LHCN-M2 (cell line): ENCODE measurements at regions not wholly inside any gene's neighbourhood (a gene's known extent, or its start where the extent isn't known, plus 50 kb on each side); places are given as distances from the start of the nearest gene placed in this dataset.
"Not testable (repeated sequence)": the region's sequence is repeated elsewhere in the genome, so short reads cannot be mapped to it uniquely, and the experiment has no call there.

Source experiments
- DNase-seq: peaks from one replicate; pipeline ENCODE4 v3.0.0-alpha.2; 2012; ENCODE audit warnings: low read depth

GRCh38 chr15:81901319-81901718 lies 144.5 kb downstream of the MEX3B start:
- DNase-seq = no peak

- no peak for DNase-seq
Measured at GRCh38 chr15:81899730-81900129, 146.1 kb downstream of the MEX3B start.

GRCh38 chr15:81899024-81899423 lies 146.8 kb downstream of the MEX3B start:
- DNase-seq = no peak

GRCh38 chr15:81897057-81897677 lies 148.7 kb downstream of the MEX3B start:
- DNase-seq = peak; percentile 76

- DNase-seq = no peak
Measured at GRCh38 chr15:81896356-81896755, 149.5 kb downstream of the MEX3B start.

GRCh38 chr15:81895723-81896122 lies 150.1 kb downstream of the MEX3B start:
- no peak for DNase-seq

- no peak for DNase-seq
Measured at GRCh38 chr15:81894061-81894460, 151.8 kb downstream of the MEX3B start.

- no peak for DNase-seq
Measured at GRCh38 chr15:81893182-81893835, 152.5 kb downstream of the MEX3B start.

GRCh38 chr15:81890496-81890895 lies 155.3 kb downstream of the MEX3B start:
- no peak for DNase-seq

- DNase-seq = peak; percentile 56
Measured at GRCh38 chr15:81889485-81889881, 156.3 kb downstream of the MEX3B start.

GRCh38 chr15:81888748-81889484 lies 156.9 kb downstream of the MEX3B start:
- peak; percentile 94 for DNase-seq

- DNase-seq = peak; percentile 87
Measured at GRCh38 chr15:81887912-81888311, 157.9 kb downstream of the MEX3B start.

GRCh38 chr15:81887188-81887587 lies 158.6 kb downstream of the MEX3B start:
- DNase-seq = not testable (repeated sequence)

- DNase-seq = peak; percentile 93
Measured at GRCh38 chr15:81886591-81886990, 159.2 kb downstream of the MEX3B start.

GRCh38 chr15:81886080-81886479 lies 159.7 kb downstream of the MEX3B start:
- DNase-seq = no peak

GRCh38 chr15:81885135-81885534 lies 160.7 kb downstream of the MEX3B start:
- DNase-seq = no peak

- DNase-seq = no peak
Measured at GRCh38 chr15:81882504-81882903, 163.3 kb downstream of the MEX3B start.

- DNase-seq = peak; percentile 73
Measured at GRCh38 chr15:81880833-81881232, 165.0 kb downstream of the MEX3B start.

GRCh38 chr15:81880314-81880713 lies 165.5 kb downstream of the MEX3B start:
- no peak for DNase-seq

- not testable (repeated sequence) for DNase-seq
Measured at GRCh38 chr15:81875717-81876116, 170.1 kb downstream of the MEX3B start.

GRCh38 chr15:81870746-81871106 lies 175.1 kb downstream of the MEX3B start:
- not testable (repeated sequence) for DNase-seq

- not testable (repeated sequence) for DNase-seq
Measured at GRCh38 chr15:81870062-81870745, 175.6 kb downstream of the MEX3B start.
